Upper lobe of left lung (tissue), 6 donors: ENCODE measurements at regions not wholly inside any gene's neighbourhood (a gene's known extent, or its start where the extent isn't known, plus 50 kb on each side); places are given as distances from the start of the nearest gene placed in this dataset.

Experiments
- ATAC-seq, 2 donors: fragments of 200-7000 bp; cut with Tn5 transposase; one replicate each; pipeline ENCODE4 v1.9.1; 2022; ENCODE audit warnings: mild to moderate bottlenecking in 2 of 2, moderate library complexity in 2 of 2; ENCODE audit not compliant: low FRiP score in 2 of 2
- DNase-seq, 2 donors: peaks; one replicate each; pipeline ENCODE4 v3.0.0-alpha.2; 2019 to 2020
- H3K27ac ChIP-seq, 4 donors: fragments of 200-600 bp; sonication (generic); one replicate each; pipeline ENCODE4 v1.5.1; 2016 to 2019
- H3K27me3 ChIP-seq, 4 donors: fragments of 200-600 bp; sonication (generic); one replicate each; pipeline ENCODE4 v1.5.1; 2017 to 2019
- H3K36me3 ChIP-seq, 4 donors: fragments of 200-600 bp; sonication (generic); one replicate each; pipeline ENCODE4 v1.5.1; 2016 to 2019
- H3K4me1 ChIP-seq, 4 donors: fragments of 200-600 bp; sonication (generic); one replicate each; pipeline ENCODE4 v1.5.1; 2018 to 2019
- H3K4me3 ChIP-seq, 4 donors: fragments of 200-600 bp; sonication (generic); one replicate each; pipeline ENCODE4 v1.5.1; 2017 to 2019; ENCODE audit warnings: mild to moderate bottlenecking in 2 of 4, moderate library complexity in 1 of 4
- H3K9me3 ChIP-seq, 4 donors: fragments of 200-600 bp; sonication (generic); one replicate each; pipeline ENCODE4 v1.5.1; 2018 to 2019
- CTCF ChIP-seq, 6 experiments: fragments of 450-650 bp in 4 of 6; fragments of 200-600 bp in 2 of 6; sonication (generic) in 2 of 6; IDR thresholded peaks; one replicate each; pipeline ENCODE4 v1.5.1; 2016 to 2019; ENCODE audit warnings: antibody characterized with exemption in 6 of 6
- EP300 ChIP-seq, 4 donors: sonication (generic); formaldehyde crosslinking; IDR thresholded peaks; one replicate each; pipeline ENCODE4 v1.5.1; 2017; ENCODE audit warnings: antibody characterized with exemption in 4 of 4, control low read depth in 2 of 4
- POLR2A ChIP-seq, 4 donors: fragments of 450-650 bp; IDR thresholded peaks; one replicate each; pipeline ENCODE4 v1.5.1; 2016 to 2017; ENCODE audit warnings: antibody characterized with exemption in 4 of 4, mild to moderate bottlenecking in 2 of 4
- POLR2AphosphoS5 ChIP-seq, 2 donors: sonication (generic); formaldehyde crosslinking; IDR thresholded peaks; one replicate each; pipeline ENCODE4 v1.5.1; 2017; ENCODE audit warnings: antibody characterized with exemption in 2 of 2
- WGBS, 2 donors: methylation state at CpG; one replicate each; pipeline ENCODE4 v1.1.5; 2017 to 2018; 5-methylcytosine and 5-hydroxymethylcytosine counted together
- donor health status: DM: no; HTN: no; CAD: no; lungs with moderate emphysema.
- donor health status: DM: no; HTN: yes; CAD: no; lungs with severe emphysema.

GRCh38 chr9:78502566-78502965, 205.6 kb downstream of the PSAT1 start:
- DNase-seq (no peak), ATAC-seq (no peak)
- Histone ChIP-seq H3K4me3 (no peak overlapping the region), H3K9me3 (no peaks in the 10 kb centered on the region), H3K36me3 (no peaks in the 10 kb centered on the region), H3K27me3 (no peaks in the 10 kb centered on the region), H3K27ac (no peak overlapping the region), H3K4me1 (no peaks in the 10 kb centered on the region)
- TF ChIP-seq POLR2AphosphoS5 (IDR thresholded peaks at IDR 0.05) (no peak), POLR2A (IDR thresholded peaks at IDR 0.05) (no peak), CTCF (IDR thresholded peaks at IDR 0.05) (no peak), EP300 (IDR thresholded peaks at IDR 0.05) (no peak)
- WGBS, 2 donors = 70 to 72% methylated on average over 5 of the region's 5 CpGs

GRCh38 chr9:78505546-78505945, 208.6 kb downstream of the PSAT1 start:
- no peaks in the 10 kb centered on the region for H3K4me1 ChIP-seq
- no peak overlapping the region for H3K4me3 ChIP-seq
- no peaks in the 10 kb centered on the region for H3K9me3 ChIP-seq
- TF ChIP-seq EP300 (IDR thresholded peaks at IDR 0.05) (no peak), POLR2AphosphoS5 (IDR thresholded peaks at IDR 0.05) (no peak), CTCF (IDR thresholded peaks at IDR 0.05) (no peak), POLR2A (IDR thresholded peaks at IDR 0.05) (no peak)
- 98 to 100% methylated on average over 2 of the region's 2 CpGs for WGBS, 2 donors
- no peaks in the 10 kb centered on the region for H3K27me3 ChIP-seq
- ATAC-seq (no peak), DNase-seq (no peak)
- no peaks in the 10 kb centered on the region for H3K36me3 ChIP-seq
- H3K27ac ChIP-seq = no peak overlapping the region

GRCh38 chr9:78507037-78507436, 210.1 kb downstream of the PSAT1 start:
- TF ChIP-seq POLR2A (IDR thresholded peaks at IDR 0.05) = no peak
- TF ChIP-seq EP300 (IDR thresholded peaks at IDR 0.05) = no peak
- no peak for TF ChIP-seq POLR2AphosphoS5 (IDR thresholded peaks at IDR 0.05)
- TF ChIP-seq CTCF (IDR thresholded peaks at IDR 0.05) = no peak
- no peak overlapping the region for H3K27ac ChIP-seq

GRCh38 chr9:78510035-78510434, 213.1 kb downstream of the PSAT1 start:
- WGBS, 2 donors = 64 to 66% methylated on average over 4 of the region's 4 CpGs

More at GRCh38 chr9:78507037-78507436, 210.1 kb downstream of the PSAT1 start:
- DNase-seq = no peak
- no peaks in the 10 kb centered on the region for H3K36me3 ChIP-seq
- H3K4me3 ChIP-seq = no peak overlapping the region
- ATAC-seq = no peak
- WGBS, 2 donors = 50 to 51% methylated on average over 5 of the region's 5 CpGs
- H3K27me3 ChIP-seq = no peaks in the 10 kb centered on the region
- H3K9me3 ChIP-seq = no peaks in the 10 kb centered on the region
- H3K4me1 ChIP-seq = no peaks in the 10 kb centered on the region

More at GRCh38 chr9:78510035-78510434, 213.1 kb downstream of the PSAT1 start:
- no peaks in the 10 kb centered on the region for H3K27me3 ChIP-seq
- DNase-seq = no peak
- H3K36me3 ChIP-seq = no peaks in the 10 kb centered on the region
- H3K9me3 ChIP-seq = no peaks in the 10 kb centered on the region
- no peak overlapping the region for H3K27ac ChIP-seq
- H3K4me3 ChIP-seq = no peak overlapping the region
- H3K4me1 ChIP-seq = no peaks in the 10 kb centered on the region
- no peak for TF ChIP-seq CTCF (IDR thresholded peaks at IDR 0.05)
- no peak for TF ChIP-seq EP300 (IDR thresholded peaks at IDR 0.05)
- no peak for TF ChIP-seq POLR2AphosphoS5 (IDR thresholded peaks at IDR 0.05)
- no peak for TF ChIP-seq POLR2A (IDR thresholded peaks at IDR 0.05)
- ATAC-seq = no peak
